ENCODE measurements at regions not wholly inside any gene's neighbourhood (a gene's known extent, or its start where the extent isn't known, plus 50 kb on each side); places are given as distances from the start of the nearest gene placed in this dataset.

DNA sequence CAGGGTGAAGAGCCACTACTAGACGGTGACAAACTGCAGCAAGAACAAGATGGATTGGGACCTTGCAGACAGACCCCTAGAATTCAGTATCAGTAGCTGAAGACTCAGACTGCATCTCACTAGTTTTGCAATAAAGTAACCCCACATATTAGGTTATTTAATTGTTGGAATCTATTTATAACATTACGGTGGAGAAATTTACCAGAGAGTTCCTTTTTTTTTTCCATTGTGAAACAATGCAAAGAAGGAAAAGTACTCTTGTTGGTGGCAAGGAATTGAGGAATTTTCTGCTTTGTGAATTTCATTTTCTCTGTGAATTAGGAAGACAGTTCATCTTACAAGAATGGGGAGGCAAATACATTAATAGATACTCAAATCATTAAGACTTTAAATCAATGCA is 185.7 kb upstream of the PPFIA2 start:
- TF ChIP-seq EZH2 (IDR thresholded peaks at IDR 0.05) (no peak), POLR2AphosphoS5 (IDR thresholded peaks at IDR 0.05; ENCODE audit: borderline replicate concordance, low read depth, low read length) (no peak)
